ENCODE measurements at regions not wholly inside any gene's neighbourhood (a gene's known extent, or its start where the extent isn't known, plus 50 kb on each side); places are given as distances from the start of the nearest gene placed in this dataset.

DNA sequence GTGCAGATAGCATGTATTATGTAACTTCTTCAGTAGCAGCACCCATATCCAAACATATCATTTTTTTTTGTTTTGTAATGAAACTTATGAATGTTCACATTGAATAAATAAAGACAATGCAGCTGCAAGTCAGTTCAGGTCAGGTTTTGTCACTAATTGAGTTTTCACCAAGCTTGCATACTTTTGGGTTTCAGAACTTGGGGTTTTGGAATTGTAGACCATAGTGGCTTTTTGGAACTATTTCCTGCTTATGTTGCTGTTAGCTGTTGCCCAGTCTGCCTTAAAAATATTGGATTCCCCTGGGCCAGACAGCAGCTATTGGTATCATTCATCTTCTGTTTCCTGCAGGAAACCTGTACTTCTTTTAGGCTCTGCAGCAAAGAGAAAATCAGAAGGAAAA, 113.4 kb upstream of the LIMCH1 start:
- TF ChIP-seq, protein P1, sequence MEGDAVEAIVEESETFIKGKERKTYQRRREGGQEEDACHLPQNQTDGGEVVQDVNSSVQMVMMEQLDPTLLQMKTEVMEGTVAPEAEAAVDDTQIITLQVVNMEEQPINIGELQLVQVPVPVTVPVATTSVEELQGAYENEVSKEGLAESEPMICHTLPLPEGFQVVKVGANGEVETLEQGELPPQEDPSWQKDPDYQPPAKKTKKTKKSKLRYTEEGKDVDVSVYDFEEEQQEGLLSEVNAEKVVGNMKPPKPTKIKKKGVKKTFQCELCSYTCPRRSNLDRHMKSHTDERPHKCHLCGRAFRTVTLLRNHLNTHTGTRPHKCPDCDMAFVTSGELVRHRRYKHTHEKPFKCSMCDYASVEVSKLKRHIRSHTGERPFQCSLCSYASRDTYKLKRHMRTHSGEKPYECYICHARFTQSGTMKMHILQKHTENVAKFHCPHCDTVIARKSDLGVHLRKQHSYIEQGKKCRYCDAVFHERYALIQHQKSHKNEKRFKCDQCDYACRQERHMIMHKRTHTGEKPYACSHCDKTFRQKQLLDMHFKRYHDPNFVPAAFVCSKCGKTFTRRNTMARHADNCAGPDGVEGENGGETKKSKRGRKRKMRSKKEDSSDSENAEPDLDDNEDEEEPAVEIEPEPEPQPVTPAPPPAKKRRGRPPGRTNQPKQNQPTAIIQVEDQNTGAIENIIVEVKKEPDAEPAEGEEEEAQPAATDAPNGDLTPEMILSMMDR (conservative IDR thresholded peaks at IDR 0.05; ENCODE audit: low read depth in 2 of 2), result no peak
- TF ChIP-seq POLR2AphosphoS5 (IDR thresholded peaks at IDR 0.05; ENCODE audit: low read depth) (no peak), CREB1 (CRISPR knock-in tag; IDR thresholded peaks at IDR 0.05; ENCODE audit: low read depth) (no peak)
